ENCODE measurements at regions not wholly inside any gene's neighbourhood (a gene's known extent, or its start where the extent isn't known, plus 50 kb on each side); places are given as distances from the start of the nearest gene placed in this dataset.
"Not testable (repeated sequence)": the region's sequence is repeated elsewhere in the genome, so short reads cannot be mapped to it uniquely, and the experiment has no call there.

- Histone ChIP-seq H3K4me3 (ENCODE audit: low read length) (no peak overlapping the region), H3K9me3 (ENCODE audit: control insufficient read depth, low read length) (no peaks in the 10 kb centered on the region), H3K4me1 (ENCODE audit: control insufficient read depth, insufficient read depth, low read length) (no peaks in the 10 kb centered on the region), H3K27me3 (replicated peaks; ENCODE audit: control insufficient read depth, insufficient read depth, low read length) (peaks cover 3% of the 10 kb centered on the region), H3K36me3 (ENCODE audit: control insufficient read depth, insufficient read depth, low read length, severe bottlenecking) (no peaks in the 10 kb centered on the region), H3K9ac (ENCODE audit: low read length) (no peak overlapping the region)
- no peak for DNase-seq (ENCODE audit: low read depth)
Measured at GRCh38 chr6:97757575-97757974, 474.6 kb upstream of the MMS22L start.

GRCh38 chr6:97765461-97765860, 482.4 kb upstream of the MMS22L start:
- Histone ChIP-seq H3K9me3 (ENCODE audit: control insufficient read depth, low read length) (no peaks in the 10 kb centered on the region), H3K36me3 (ENCODE audit: control insufficient read depth, insufficient read depth, low read length, severe bottlenecking) (no peaks in the 10 kb centered on the region), H3K9ac (ENCODE audit: low read length) (no peak overlapping the region), H3K4me1 (ENCODE audit: control insufficient read depth, insufficient read depth, low read length) (peaks cover 9% of the 10 kb centered on the region), H3K27me3 (replicated peaks; ENCODE audit: control insufficient read depth, insufficient read depth, low read length) (no peaks in the 10 kb centered on the region), H3K4me3 (ENCODE audit: low read length) (no peak overlapping the region)
- DNase-seq (ENCODE audit: low read depth): peak; percentile 16

- no peaks in the 10 kb centered on the region for H3K36me3 ChIP-seq (ENCODE audit: control insufficient read depth, insufficient read depth, low read length, severe bottlenecking)
- DNase-seq (ENCODE audit: low read depth): no peak
- H3K27me3 ChIP-seq (replicated peaks; ENCODE audit: control insufficient read depth, insufficient read depth, low read length): no peaks in the 10 kb centered on the region
- H3K9ac ChIP-seq (ENCODE audit: low read length): no peak overlapping the region
- no peaks in the 10 kb centered on the region for H3K9me3 ChIP-seq (ENCODE audit: control insufficient read depth, low read length)
- no peaks in the 10 kb centered on the region for H3K4me1 ChIP-seq (ENCODE audit: control insufficient read depth, insufficient read depth, low read length)
- no peak overlapping the region for H3K4me3 ChIP-seq (ENCODE audit: low read length)
Measured at GRCh38 chr6:97771372-97771771, 488.4 kb upstream of the MMS22L start.

- Histone ChIP-seq H3K9me3 (ENCODE audit: control insufficient read depth, low read length) (no peaks in the 10 kb centered on the region), H3K36me3 (ENCODE audit: control insufficient read depth, insufficient read depth, low read length, severe bottlenecking) (no peaks in the 10 kb centered on the region), H3K9ac (ENCODE audit: low read length) (no peak overlapping the region), H3K27me3 (replicated peaks; ENCODE audit: control insufficient read depth, insufficient read depth, low read length) (no peaks in the 10 kb centered on the region), H3K4me3 (ENCODE audit: low read length) (no peak overlapping the region), H3K4me1 (ENCODE audit: control insufficient read depth, insufficient read depth, low read length) (no peaks in the 10 kb centered on the region)
- no peak for DNase-seq (ENCODE audit: low read depth)
Measured at GRCh38 chr6:97775012-97775411, 492.0 kb upstream of the MMS22L start.

GRCh38 chr6:97778290-97779038, 495.4 kb upstream of the MMS22L start:
- Histone ChIP-seq H3K36me3 (ENCODE audit: control insufficient read depth, insufficient read depth, low read length, severe bottlenecking) (no peaks in the 10 kb centered on the region), H3K4me3 (ENCODE audit: low read length) (no peak overlapping the region), H3K4me1 (ENCODE audit: control insufficient read depth, insufficient read depth, low read length) (no peaks in the 10 kb centered on the region), H3K9ac (ENCODE audit: low read length) (no peak overlapping the region), H3K27me3 (replicated peaks; ENCODE audit: control insufficient read depth, insufficient read depth, low read length) (no peaks in the 10 kb centered on the region), H3K9me3 (ENCODE audit: control insufficient read depth, low read length) (no peaks in the 10 kb centered on the region)
- DNase-seq (ENCODE audit: low read depth): no peak

- H3K36me3 ChIP-seq (ENCODE audit: control insufficient read depth, insufficient read depth, low read length, severe bottlenecking); H3K4me3 ChIP-seq (ENCODE audit: low read length); H3K4me1 ChIP-seq (ENCODE audit: control insufficient read depth, insufficient read depth, low read length); DNase-seq (ENCODE audit: low read depth); H3K9ac ChIP-seq (ENCODE audit: low read length); H3K9me3 ChIP-seq (ENCODE audit: control insufficient read depth, low read length); H3K27me3 ChIP-seq (replicated peaks; ENCODE audit: control insufficient read depth, insufficient read depth, low read length): not testable (repeated sequence)
Measured at GRCh38 chr6:97779039-97779766, 496.2 kb upstream of the MMS22L start.

GRCh38 chr6:97790926-97791590, 508.0 kb upstream of the MMS22L start:
- H3K4me1 ChIP-seq (ENCODE audit: control insufficient read depth, insufficient read depth, low read length): no peaks in the 10 kb centered on the region
- no peaks in the 10 kb centered on the region for H3K27me3 ChIP-seq (replicated peaks; ENCODE audit: control insufficient read depth, insufficient read depth, low read length)
- no peaks in the 10 kb centered on the region for H3K9me3 ChIP-seq (ENCODE audit: control insufficient read depth, low read length)
- H3K36me3 ChIP-seq (ENCODE audit: control insufficient read depth, insufficient read depth, low read length, severe bottlenecking): no peaks in the 10 kb centered on the region
- no peak overlapping the region for H3K4me3 ChIP-seq (ENCODE audit: low read length)
- DNase-seq (ENCODE audit: low read depth): no peak
- H3K9ac ChIP-seq (ENCODE audit: low read length): no peak overlapping the region

- DNase-seq (ENCODE audit: low read depth): no peak
- H3K4me1 ChIP-seq (ENCODE audit: control insufficient read depth, insufficient read depth, low read length): no peaks in the 10 kb centered on the region
- no peaks in the 10 kb centered on the region for H3K27me3 ChIP-seq (replicated peaks; ENCODE audit: control insufficient read depth, insufficient read depth, low read length)
- no peak overlapping the region for H3K9ac ChIP-seq (ENCODE audit: low read length)
- no peaks in the 10 kb centered on the region for H3K36me3 ChIP-seq (ENCODE audit: control insufficient read depth, insufficient read depth, low read length, severe bottlenecking)
- peaks cover 6% of the 10 kb centered on the region for H3K9me3 ChIP-seq (ENCODE audit: control insufficient read depth, low read length)
- H3K4me3 ChIP-seq (ENCODE audit: low read length): no peak overlapping the region
Measured at GRCh38 chr6:97805596-97805995, 522.6 kb upstream of the MMS22L start.

GRCh38 chr6:97812940-97813339, 529.9 kb upstream of the MMS22L start:
- no peak for DNase-seq (ENCODE audit: low read depth)
- no peaks in the 10 kb centered on the region for H3K4me1 ChIP-seq (ENCODE audit: control insufficient read depth, insufficient read depth, low read length)
- no peak overlapping the region for H3K4me3 ChIP-seq (ENCODE audit: low read length)
- no peaks in the 10 kb centered on the region for H3K27me3 ChIP-seq (replicated peaks; ENCODE audit: control insufficient read depth, insufficient read depth, low read length)
- peaks cover 8% of the 10 kb centered on the region for H3K9me3 ChIP-seq (ENCODE audit: control insufficient read depth, low read length)
- H3K9ac ChIP-seq (ENCODE audit: low read length): no peak overlapping the region
- H3K36me3 ChIP-seq (ENCODE audit: control insufficient read depth, insufficient read depth, low read length, severe bottlenecking): no peaks in the 10 kb centered on the region

- Histone ChIP-seq H3K9ac (ENCODE audit: low read length) (no peak overlapping the region), H3K4me1 (ENCODE audit: control insufficient read depth, insufficient read depth, low read length) (no peaks in the 10 kb centered on the region), H3K27me3 (replicated peaks; ENCODE audit: control insufficient read depth, insufficient read depth, low read length) (no peaks in the 10 kb centered on the region), H3K4me3 (ENCODE audit: low read length) (no peak overlapping the region), H3K9me3 (ENCODE audit: control insufficient read depth, low read length) (peaks cover 8% of the 10 kb centered on the region), H3K36me3 (ENCODE audit: control insufficient read depth, insufficient read depth, low read length, severe bottlenecking) (no peaks in the 10 kb centered on the region)
- no peak for DNase-seq (ENCODE audit: low read depth)
Measured at GRCh38 chr6:97813889-97814567, 531.0 kb upstream of the MMS22L start.

GRCh38 chr6:97815301-97815812, 532.3 kb upstream of the MMS22L start:
- Histone ChIP-seq H3K36me3 (ENCODE audit: control insufficient read depth, insufficient read depth, low read length, severe bottlenecking) (no peaks in the 10 kb centered on the region), H3K4me1 (ENCODE audit: control insufficient read depth, insufficient read depth, low read length) (no peaks in the 10 kb centered on the region)

More at GRCh38 chr6:97815301-97815812, 532.3 kb upstream of the MMS22L start:
- no peak overlapping the region for H3K4me3 ChIP-seq (ENCODE audit: low read length)
- no peak overlapping the region for H3K9ac ChIP-seq (ENCODE audit: low read length)
- peaks cover 5% of the 10 kb centered on the region for H3K9me3 ChIP-seq (ENCODE audit: control insufficient read depth, low read length)
- no peaks in the 10 kb centered on the region for H3K27me3 ChIP-seq (replicated peaks; ENCODE audit: control insufficient read depth, insufficient read depth, low read length)
- no peak for DNase-seq (ENCODE audit: low read depth)
